ENCODE measurements at regions not wholly inside any gene's neighbourhood (a gene's known extent, or its start where the extent isn't known, plus 50 kb on each side); places are given as distances from the start of the nearest gene placed in this dataset.

GRCh38 chr10:43966571-43966965 lies 317.9 kb upstream of the ZNF32 start:
- no peak for TF ChIP-seq CTCF (IDR thresholded peaks at IDR 0.05)
- no peak for TF ChIP-seq POLR2A (IDR thresholded peaks at IDR 0.05)
